Gastroesophageal sphincter (tissue), 4 donors: ENCODE measurements at regions not wholly inside any gene's neighbourhood (a gene's known extent, or its start where the extent isn't known, plus 50 kb on each side); places are given as distances from the start of the nearest gene placed in this dataset.

Experiments used
- ATAC-seq: fragments of 150-250 bp; one replicate; pipeline ENCODE4 v1.9.1; 2016; ENCODE audit warnings: mild to moderate bottlenecking, moderate library complexity
- H3K27ac ChIP-seq, 4 donors: fragments of 200-600 bp; sonication (generic) in 3 of 4; 1 replicate in 3 of 4; 2 replicates in 1 of 4; pipeline ENCODE4 v1.5.1; 2016 to 2019
- H3K27me3 ChIP-seq: fragments of 200-600 bp; sonication (generic); one replicate; pipeline ENCODE4 v1.5.1; 2019
- H3K36me3 ChIP-seq, 2 donors: fragments of 200-600 bp; sonication (generic); one replicate each; pipeline ENCODE4 v1.5.1; 2019; ENCODE audit warnings: control low read depth in 1 of 2
- H3K4me1 ChIP-seq, 3 donors: fragments of 200-600 bp; sonication (generic); 1 replicate in 2 of 3; 2 replicates in 1 of 3; pipeline ENCODE4 v1.5.1; 2016 to 2019; ENCODE audit warnings: control low read depth in 2 of 3
- H3K4me3 ChIP-seq, 2 donors: fragments of 200-600 bp; sonication (generic); one replicate each; pipeline ENCODE4 v1.5.1; 2019; ENCODE audit warnings: mild to moderate bottlenecking in 1 of 2, moderate library complexity in 1 of 2
- H3K9me3 ChIP-seq, 3 donors: fragments of 200-600 bp; sonication (generic); one replicate each; pipeline ENCODE4 v1.5.1; 2017 to 2019; ENCODE audit warnings: control low read depth in 2 of 3
- EP300 ChIP-seq: sonication (generic); formaldehyde crosslinking; IDR thresholded peaks from one replicate; pipeline ENCODE4 v1.6.1; 2017; ENCODE audit warnings: antibody characterized with exemption, mild to moderate bottlenecking
- POLR2A ChIP-seq, 2 donors: fragments of 450-650 bp; IDR thresholded peaks; one replicate each; pipeline ENCODE4 v1.6.1; 2017; ENCODE audit warnings: antibody characterized with exemption in 2 of 2, mild to moderate bottlenecking in 2 of 2, moderate library complexity in 1 of 2
- POLR2AphosphoS5 ChIP-seq: sonication (generic); formaldehyde crosslinking; IDR thresholded peaks from one replicate; pipeline ENCODE4 v1.6.1; 2017; ENCODE audit warnings: antibody characterized with exemption
- WGBS, 2 donors: methylation state at CpG; one replicate each; pipeline ENCODE4 v1.1.5; 2018; ENCODE audit warnings: low coverage in 1 of 2; 5-methylcytosine and 5-hydroxymethylcytosine counted together
- TF ChIP-seq, protein P1 (sequence below), 4 experiments: fragments of 200-600 bp in 2 of 4; fragments of 450-650 bp in 2 of 4; sonication (generic) in 1 of 4; IDR thresholded peaks; one replicate each; pipeline ENCODE4 v1.5.1; 2017 to 2019; ENCODE audit warnings: antibody characterized with exemption in 4 of 4, mild to moderate bottlenecking in 2 of 4, moderate library complexity in 2 of 4

DNA sequence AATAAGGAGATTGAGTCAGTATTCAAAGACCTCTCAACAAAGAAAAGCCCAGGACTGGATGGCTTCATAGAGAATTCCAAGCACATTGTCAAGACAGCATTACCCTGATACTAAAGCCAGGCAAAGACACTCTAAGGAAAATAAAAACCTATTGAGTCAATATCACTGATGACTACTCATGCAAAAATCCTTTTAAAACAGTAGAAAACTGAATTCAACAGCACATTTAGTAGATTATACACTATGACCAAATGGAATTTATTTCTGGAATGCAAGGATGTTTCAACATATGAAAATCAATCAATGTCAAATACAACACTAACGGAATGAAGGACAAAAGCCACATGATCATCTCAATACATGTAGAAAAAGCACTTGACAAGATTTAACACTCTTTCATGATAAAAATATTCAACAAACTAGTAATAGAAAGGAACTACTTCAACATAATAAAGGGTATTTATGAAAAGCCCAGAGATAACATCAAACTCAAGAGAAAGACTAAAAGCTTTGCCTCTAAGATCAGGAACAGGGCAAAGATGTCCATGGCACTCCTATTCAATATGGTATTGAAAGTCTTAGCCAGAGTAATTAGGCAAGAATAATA lies 633.3 kb downstream of the ANKRD50 start:
- WGBS, 2 donors = 44 to 67% methylated on average over 1 of the region's 1 CpG
- Histone ChIP-seq H3K27ac (no peak overlapping the region), H3K4me1 (no peaks in the 10 kb centered on the region), H3K27me3 (no peaks in the 10 kb centered on the region), H3K9me3 (peaks cover 0 to 22% (median 0%) of the 10 kb centered on the region in 3 donors), H3K4me3 (no peak overlapping the region), H3K36me3 (no peaks in the 10 kb centered on the region)
- no peak for ATAC-seq
- TF ChIP-seq POLR2A (IDR thresholded peaks at IDR 0.05) (no peak), EP300 (no peak), POLR2AphosphoS5 (no peak)
- TF ChIP-seq, protein P1, sequence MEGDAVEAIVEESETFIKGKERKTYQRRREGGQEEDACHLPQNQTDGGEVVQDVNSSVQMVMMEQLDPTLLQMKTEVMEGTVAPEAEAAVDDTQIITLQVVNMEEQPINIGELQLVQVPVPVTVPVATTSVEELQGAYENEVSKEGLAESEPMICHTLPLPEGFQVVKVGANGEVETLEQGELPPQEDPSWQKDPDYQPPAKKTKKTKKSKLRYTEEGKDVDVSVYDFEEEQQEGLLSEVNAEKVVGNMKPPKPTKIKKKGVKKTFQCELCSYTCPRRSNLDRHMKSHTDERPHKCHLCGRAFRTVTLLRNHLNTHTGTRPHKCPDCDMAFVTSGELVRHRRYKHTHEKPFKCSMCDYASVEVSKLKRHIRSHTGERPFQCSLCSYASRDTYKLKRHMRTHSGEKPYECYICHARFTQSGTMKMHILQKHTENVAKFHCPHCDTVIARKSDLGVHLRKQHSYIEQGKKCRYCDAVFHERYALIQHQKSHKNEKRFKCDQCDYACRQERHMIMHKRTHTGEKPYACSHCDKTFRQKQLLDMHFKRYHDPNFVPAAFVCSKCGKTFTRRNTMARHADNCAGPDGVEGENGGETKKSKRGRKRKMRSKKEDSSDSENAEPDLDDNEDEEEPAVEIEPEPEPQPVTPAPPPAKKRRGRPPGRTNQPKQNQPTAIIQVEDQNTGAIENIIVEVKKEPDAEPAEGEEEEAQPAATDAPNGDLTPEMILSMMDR (IDR thresholded peaks at IDR 0.05) = no peak

DNA sequence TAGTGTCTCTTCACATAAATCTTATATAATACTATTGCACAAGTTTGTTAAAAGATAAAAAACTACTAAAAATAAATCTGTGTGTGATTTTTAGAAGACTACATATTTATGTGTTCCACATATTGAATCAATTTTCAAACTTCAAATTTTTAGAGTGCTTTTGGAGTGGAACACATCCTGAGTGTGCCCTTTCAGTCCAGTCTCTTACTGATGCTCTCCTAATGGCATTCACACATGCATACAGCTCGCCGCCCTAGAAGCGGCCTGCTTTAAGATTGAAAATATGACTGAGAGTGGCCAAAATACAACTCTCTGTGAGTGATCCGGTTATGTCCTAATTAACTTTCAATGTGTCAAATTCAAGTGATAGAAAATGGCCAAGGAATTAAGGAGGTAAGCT lies 628.8 kb downstream of the ANKRD50 start:
- Histone ChIP-seq H3K4me1 (no peaks in the 10 kb centered on the region), H3K36me3 (no peaks in the 10 kb centered on the region), H3K4me3 (no peak overlapping the region), H3K27me3 (no peaks in the 10 kb centered on the region), H3K9me3 (peaks cover 0 to 22% (median 0%) of the 10 kb centered on the region in 3 donors), H3K27ac (no peak overlapping the region)
- TF ChIP-seq, protein P1 (IDR thresholded peaks at IDR 0.05) = no peak
- WGBS, 2 donors = 57 to 60% methylated on average over 3 of the region's 4 CpGs
- no peak for ATAC-seq

DNA sequence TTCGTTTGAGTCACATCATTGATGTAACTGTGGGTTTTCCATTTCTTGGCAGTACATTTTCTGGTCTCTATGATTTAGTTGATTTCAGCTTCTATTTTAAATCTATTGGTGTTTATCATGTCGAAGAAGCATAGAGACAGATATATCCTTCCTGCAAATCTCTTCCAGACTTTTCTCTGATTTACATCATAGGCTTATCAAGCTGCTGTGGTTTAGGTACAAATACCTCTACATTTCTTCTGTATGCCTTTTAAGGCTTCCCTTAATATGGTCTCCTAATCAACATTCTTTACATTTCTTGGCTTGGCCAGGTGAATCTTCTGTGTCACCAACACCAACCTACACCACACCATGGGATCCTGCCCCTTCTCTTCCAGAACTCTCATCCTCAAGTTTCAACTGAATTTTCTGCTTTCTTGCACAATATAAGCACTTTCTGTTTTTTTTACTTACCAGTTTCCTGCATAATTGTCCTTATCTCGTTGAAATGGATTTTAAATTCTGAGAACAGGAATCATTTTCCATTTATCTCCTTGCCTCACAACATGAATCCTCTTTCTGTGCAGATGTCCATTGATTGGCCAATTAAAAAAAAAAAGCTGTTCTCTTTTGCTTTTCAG lies 626.9 kb downstream of the ANKRD50 start:
- WGBS, 2 donors = 54 to 56% methylated on average over 3 of the region's 3 CpGs
- no peaks in the 10 kb centered on the region for H3K36me3 ChIP-seq
- no peak for ATAC-seq
- no peaks in the 10 kb centered on the region for H3K4me1 ChIP-seq
- H3K9me3 ChIP-seq = peaks cover 0 to 4% (median 0%) of the 10 kb centered on the region in 3 donors
- no peaks in the 10 kb centered on the region for H3K27me3 ChIP-seq
- H3K4me3 ChIP-seq = no peak overlapping the region
- TF ChIP-seq EP300 (no peak), POLR2AphosphoS5 (no peak), POLR2A (IDR thresholded peaks at IDR 0.05) (no peak)
- TF ChIP-seq, protein P1 (IDR thresholded peaks at IDR 0.05) = no peak
- H3K27ac ChIP-seq = no peak overlapping the region

DNA sequence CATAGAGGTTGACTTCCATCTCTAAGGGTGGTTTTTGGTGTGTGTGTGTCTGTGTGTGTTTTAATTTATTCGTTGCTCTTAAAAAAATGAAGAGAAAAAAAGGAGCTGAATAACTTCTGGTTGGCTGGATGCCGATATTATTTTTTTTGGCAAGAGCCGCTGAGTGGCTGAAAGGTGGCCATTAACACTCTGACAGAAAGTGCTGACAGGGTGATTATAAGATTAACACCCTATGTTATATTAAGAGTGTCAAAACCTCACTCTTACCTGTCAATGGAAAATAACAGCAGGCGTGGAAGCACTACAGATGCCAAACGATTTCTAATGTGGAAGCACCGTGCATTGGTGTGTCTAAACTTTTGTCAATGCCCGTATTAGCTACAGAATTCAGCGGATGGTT lies 622.5 kb downstream of the ANKRD50 start:
- 78 to 83% methylated on average over 6 to 8 of the region's 8 CpGs for WGBS, 2 donors
- TF ChIP-seq POLR2A (IDR thresholded peaks at IDR 0.05) (no peak), POLR2AphosphoS5 (no peak), EP300 (no peak)
- TF ChIP-seq, protein P1 (IDR thresholded peaks at IDR 0.05) = no peak
- H3K9me3 ChIP-seq = no peaks in the 10 kb centered on the region
- H3K4me1 ChIP-seq = no peaks in the 10 kb centered on the region
- no peaks in the 10 kb centered on the region for H3K36me3 ChIP-seq
- no peak overlapping the region for H3K27ac ChIP-seq
- no peak for ATAC-seq
- no peaks in the 10 kb centered on the region for H3K27me3 ChIP-seq
- no peak overlapping the region for H3K4me3 ChIP-seq

DNA sequence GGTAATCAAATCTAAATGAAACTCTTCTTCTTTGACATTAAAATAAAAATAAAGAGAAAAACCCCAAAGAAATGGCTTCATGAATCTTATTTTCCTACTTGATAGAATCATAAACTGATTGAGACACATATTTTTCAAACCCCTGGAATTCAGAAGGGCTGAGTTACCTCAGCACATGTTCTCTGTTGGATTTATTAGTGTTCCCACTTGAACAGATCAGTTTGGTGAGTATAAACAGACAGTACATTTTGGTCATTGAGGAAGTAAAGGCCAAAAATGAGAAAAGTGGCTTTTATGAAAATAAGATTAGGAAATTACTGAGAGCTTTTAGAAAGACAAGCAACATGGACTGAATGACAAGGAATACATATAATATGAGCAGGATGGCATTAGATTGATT lies 620.4 kb downstream of the ANKRD50 start:
- no peak for TF ChIP-seq EP300
- TF ChIP-seq, protein P1 (IDR thresholded peaks at IDR 0.05) = no peak
- TF ChIP-seq POLR2A (IDR thresholded peaks at IDR 0.05) = no peak
- TF ChIP-seq POLR2AphosphoS5 = no peak
- Histone ChIP-seq H3K27me3 (no peaks in the 10 kb centered on the region), H3K27ac (no peak overlapping the region), H3K4me1 (no peaks in the 10 kb centered on the region), H3K36me3 (no peaks in the 10 kb centered on the region), H3K4me3 (no peak overlapping the region), H3K9me3 (no peaks in the 10 kb centered on the region)
- ATAC-seq = no peak
